GM18505 (cell line): ENCODE measurements at regions not wholly inside any gene's neighbourhood (a gene's known extent, or its start where the extent isn't known, plus 50 kb on each side); places are given as distances from the start of the nearest gene placed in this dataset.

Experiments
- ATAC-seq: cut with Tn5 transposase; IDR thresholded peaks from one replicate; pipeline ENCODE4 v1.9.1; 2021; ENCODE audit not compliant: unreplicated experiment
- POLR2A ChIP-seq: IDR thresholded peaks from 4 replicates; pipeline ENCODE4 v1.6.1; 2011; ENCODE audit warnings: borderline replicate concordance; ENCODE audit not compliant: insufficient read depth, insufficient read length; ENCODE audit errors: extremely low read depth

- TF ChIP-seq POLR2A = no peak
- no peak for ATAC-seq
Measured at GRCh38 chr12:125262851-125263250, 197.6 kb downstream of the AACS start.

DNA sequence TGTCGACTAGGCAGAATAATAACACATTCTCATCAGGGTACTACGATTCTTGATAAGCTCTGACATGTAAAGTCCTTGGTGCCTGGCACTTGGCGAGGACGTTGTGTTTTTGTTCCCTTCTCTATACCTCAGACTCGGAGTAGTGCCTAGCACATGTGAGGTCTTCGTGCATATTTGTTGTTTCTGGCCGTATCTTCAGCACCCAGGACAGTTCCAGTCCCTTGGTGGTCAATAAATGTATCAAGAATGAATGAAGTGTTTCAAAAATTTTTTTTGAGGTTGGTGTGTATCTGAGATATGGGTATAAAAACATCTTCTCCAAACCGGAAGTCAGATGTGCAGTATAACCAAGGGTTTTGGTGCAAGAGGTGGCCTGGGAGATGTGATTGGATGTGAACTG lies 198.2 kb downstream of the AACS start:
- no peak for ATAC-seq
- no peak for TF ChIP-seq POLR2A

DNA sequence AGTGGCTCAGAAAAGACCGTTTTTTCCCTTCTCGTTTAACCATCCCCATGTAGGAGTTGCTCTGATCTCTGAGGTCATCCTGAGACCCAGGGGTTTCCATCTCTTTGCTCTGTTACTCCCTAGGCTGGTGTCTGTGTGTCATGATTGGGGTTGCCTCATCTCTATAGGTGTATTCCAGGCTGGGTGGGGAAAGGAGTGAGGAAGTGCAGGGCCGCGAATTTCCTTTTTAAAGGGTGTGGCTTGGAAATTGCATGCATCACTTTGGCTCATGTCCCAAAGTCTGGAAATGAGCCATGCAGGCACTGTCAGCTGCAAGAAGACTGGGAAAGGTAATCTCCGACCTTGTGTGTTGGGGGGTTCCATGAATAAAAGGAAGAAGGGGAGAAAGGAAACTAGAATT lies 201.9 kb downstream of the AACS start:
- no peak for ATAC-seq
- TF ChIP-seq POLR2A = no peak

- ATAC-seq = no peak
- TF ChIP-seq POLR2A = no peak
Measured at GRCh38 chr12:125269276-125269675, 204.0 kb downstream of the AACS start.

DNA sequence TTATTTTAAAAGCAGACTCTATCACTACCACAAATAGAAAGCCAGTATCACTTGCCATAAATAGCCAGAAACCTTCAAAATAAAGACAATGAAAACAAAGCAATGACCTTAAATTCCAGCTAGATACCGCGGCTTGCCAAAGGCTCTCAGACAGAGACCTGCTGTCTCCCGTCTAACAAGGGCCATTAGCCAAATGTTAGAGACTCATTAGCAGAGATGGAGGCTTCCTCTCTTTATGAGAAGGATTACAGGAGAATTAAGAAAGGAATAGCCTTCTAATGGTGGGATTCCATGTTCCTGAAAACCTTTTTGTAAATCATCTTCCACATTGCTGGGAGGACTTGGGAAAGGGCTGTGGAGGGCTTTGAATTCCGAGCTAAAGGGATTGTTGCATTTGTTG lies 206.7 kb downstream of the AACS start:
- ATAC-seq = no peak
- no peak for TF ChIP-seq POLR2A

DNA sequence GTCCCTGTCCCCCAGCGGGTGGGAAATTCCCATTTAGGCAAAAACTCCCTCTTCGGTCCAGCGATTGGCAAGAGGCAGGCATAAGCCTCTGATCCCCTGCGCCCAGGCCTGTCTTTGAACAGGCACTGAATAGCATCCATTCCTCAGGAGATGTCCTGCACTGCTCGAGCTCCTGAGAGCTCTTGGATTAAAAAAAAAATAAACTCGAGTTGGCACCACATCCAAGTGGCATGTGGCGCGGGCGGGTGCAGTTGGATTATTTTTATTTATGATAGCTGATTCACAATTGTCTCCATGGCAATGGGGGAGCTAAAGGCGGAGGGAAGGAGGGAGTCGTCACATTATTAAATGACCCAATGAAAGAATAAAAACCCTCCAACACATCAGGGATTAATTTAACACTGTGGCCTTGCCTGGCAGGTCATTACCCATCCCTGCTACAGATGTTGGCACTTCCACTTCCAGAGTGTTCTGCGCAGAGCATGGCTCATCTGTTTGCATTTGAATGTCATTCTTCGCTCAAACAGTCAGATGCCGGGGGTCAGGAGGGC lies 207.2 kb downstream of the AACS start:
- ATAC-seq = no peak
- TF ChIP-seq POLR2A = no peak

DNA sequence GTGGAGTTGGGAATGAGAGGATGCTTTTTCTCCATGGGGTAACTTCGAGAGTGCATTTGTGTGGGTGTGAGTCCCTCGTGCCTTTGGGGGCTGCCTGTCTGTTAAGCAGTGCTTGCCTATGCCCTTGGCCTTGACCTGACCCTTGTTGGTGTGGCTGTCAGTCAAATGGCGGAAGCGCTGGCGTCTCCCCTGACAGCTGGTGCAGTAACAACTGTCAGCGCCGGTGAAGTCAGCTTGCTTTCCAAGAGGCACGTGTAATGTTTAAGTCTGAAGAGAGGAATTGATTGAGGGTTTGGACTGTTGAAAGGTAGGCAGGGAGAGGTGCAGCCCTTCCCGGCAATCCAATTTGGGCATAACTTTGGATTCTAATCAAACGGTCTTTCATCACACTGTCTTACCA lies 211.3 kb downstream of the AACS start:
- no peak for ATAC-seq
- TF ChIP-seq POLR2A = no peak

DNA sequence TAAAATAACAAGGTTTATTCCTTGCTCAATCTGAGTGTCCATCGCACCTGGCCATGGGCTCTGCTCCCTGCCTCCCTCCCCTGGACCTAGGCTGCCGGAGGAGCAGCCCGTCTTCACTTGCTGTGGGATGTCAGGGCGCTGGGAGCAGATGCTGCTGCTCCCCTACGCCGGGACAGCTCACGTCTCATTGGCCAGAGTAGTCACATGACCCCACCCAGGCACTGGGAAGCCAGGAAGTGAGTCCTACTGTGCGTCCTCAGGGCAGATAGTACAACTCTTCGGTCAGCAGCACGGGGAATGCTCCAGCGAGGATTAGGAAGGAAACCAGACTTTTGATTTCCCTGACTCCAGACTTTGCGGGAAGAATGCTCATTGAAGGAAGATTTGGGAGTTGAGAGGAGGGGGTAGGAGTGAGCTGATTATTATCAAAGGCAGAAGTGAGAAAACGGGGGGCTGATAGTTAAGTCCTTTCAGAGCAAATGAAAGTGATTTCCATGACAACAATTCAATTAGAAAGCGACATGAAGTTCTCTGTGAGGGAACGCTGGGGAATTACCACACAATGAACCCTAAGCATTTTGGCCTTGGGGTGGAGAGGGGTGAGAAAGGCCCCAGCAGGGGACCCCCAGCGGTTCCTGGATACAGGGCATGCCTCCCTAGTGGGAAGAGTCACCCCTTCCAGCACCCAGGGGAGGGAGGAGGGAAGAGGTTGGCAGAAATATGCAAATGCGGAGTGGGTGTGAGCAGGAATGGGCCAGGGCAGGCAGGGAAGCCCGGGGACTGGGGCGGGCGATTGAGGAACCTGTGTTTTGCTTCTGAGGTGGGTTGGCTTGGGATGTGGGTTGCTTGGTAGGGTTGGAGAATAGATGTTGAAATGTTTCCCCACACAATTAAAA lies 215.5 kb downstream of the AACS start:
- TF ChIP-seq POLR2A = no peak
- peak; percentile 66 for ATAC-seq

- no peak for ATAC-seq
- TF ChIP-seq POLR2A = no peak
Measured at GRCh38 chr12:125282921-125283320, 217.7 kb downstream of the AACS start.

DNA sequence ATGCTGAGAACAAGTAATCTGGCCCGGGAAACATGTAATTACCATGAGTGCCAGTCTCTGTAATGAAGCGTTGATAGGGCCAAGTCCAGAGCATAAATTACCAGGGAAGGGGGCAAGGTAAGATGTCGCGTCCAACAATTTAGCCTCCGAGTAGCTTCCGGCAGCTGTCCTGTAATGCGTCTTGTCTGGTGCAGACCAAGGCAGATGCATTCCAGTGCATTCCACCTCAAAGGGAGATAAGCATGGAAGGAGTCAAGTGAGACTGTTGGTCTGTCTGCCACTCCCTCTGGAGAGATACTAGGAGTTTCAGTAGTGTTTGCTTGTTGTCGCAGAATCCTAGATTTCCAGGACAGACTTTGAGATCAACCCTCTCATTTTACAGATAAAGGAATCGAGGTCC lies 218.3 kb downstream of the AACS start:
- TF ChIP-seq POLR2A = no peak
- no peak for ATAC-seq

DNA sequence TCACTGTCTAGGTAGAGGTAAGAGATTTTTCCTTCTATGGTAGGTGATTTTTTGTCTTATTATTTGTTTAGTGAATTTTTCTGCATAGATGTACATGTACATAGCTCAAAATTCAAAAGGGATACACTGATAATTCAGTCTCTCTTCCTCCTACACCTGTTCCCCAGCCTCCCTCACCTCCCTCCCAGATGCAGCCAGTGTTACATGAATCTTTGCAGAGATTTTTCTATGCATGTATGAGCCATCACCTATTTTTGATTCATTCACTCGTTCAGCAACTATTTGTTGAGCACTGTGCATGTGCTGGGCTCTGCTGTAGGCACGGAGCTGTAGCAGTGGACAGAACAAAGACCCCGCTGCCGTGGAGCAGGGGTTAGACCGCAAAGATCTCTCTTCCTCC lies 218.9 kb downstream of the AACS start:
- no peak for TF ChIP-seq POLR2A
- no peak for ATAC-seq

- ATAC-seq = no peak
Measured at GRCh38 chr12:125284945-125285685, 219.9 kb downstream of the AACS start.

DNA sequence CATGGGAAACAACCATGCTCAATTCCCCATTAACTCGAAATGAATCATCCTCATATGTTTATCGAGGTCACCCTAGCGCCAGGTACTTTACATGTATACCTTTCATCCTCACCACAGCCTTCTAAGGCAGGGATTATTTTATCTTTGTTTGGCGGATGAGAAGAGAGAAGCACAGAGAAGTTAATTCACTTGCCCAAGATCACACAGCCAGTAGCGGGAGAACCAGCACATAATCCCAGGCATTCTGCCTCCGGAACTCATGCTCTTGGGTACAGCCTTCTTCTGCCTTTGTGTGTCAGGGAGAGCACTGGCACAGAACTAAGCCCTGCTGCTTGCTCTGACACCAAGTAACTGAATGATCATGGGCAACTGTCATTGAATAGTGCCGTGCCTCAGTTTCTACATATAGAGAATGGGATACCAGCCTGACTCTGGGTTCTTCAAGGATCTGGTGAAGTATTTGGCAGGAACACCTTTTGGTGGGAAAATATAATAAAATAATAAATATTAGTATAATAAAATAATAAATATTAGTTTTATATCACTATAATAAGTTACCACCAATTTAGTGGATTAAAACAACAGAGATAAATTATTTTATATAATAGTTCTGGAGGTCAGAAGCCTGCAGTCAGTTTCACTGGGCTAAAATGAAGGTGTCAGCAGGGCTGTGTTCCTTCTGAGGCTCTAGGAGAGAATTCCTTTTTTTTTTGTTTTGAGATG lies 220.9 kb downstream of the AACS start:
- no peak for ATAC-seq
- TF ChIP-seq POLR2A = no peak

More at GRCh38 chr12:125284945-125285685, 219.9 kb downstream of the AACS start:
- no peak for TF ChIP-seq POLR2A
